ENCODE measurements at regions not wholly inside any gene's neighbourhood (a gene's known extent, or its start where the extent isn't known, plus 50 kb on each side); places are given as distances from the start of the nearest gene placed in this dataset.

DNA sequence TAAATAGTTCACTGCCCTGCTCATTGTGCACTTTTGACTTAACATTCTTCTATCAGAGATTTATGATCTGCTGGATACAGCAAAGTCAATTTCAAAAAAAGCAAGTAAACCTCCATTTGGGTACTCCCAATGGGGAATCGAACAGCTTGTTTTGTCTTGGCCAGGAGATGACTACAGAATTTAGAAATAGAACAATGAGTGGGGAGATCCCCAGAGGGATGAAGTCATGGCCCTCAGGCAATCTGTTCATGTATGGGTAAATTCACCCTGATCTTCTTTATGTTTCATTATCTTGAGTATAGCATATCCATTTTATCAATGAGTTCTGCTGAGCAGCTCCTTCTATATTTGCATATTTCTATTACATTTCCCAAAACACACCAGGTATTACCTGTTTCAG lies 1681.9 kb downstream of the HACE1 start:
- TF ChIP-seq, protein P1, sequence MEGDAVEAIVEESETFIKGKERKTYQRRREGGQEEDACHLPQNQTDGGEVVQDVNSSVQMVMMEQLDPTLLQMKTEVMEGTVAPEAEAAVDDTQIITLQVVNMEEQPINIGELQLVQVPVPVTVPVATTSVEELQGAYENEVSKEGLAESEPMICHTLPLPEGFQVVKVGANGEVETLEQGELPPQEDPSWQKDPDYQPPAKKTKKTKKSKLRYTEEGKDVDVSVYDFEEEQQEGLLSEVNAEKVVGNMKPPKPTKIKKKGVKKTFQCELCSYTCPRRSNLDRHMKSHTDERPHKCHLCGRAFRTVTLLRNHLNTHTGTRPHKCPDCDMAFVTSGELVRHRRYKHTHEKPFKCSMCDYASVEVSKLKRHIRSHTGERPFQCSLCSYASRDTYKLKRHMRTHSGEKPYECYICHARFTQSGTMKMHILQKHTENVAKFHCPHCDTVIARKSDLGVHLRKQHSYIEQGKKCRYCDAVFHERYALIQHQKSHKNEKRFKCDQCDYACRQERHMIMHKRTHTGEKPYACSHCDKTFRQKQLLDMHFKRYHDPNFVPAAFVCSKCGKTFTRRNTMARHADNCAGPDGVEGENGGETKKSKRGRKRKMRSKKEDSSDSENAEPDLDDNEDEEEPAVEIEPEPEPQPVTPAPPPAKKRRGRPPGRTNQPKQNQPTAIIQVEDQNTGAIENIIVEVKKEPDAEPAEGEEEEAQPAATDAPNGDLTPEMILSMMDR (IDR thresholded peaks at IDR 0.05; ENCODE audit: insufficient read depth, low read length, poor library complexity, severe bottlenecking) = no peak
- TF ChIP-seq EZH2phosphoT487 (conservative IDR thresholded peaks at IDR 0.05; ENCODE audit: low read length) = no peak
